ENCODE measurements at regions not wholly inside any gene's neighbourhood (a gene's known extent, or its start where the extent isn't known, plus 50 kb on each side); places are given as distances from the start of the nearest gene placed in this dataset.

DNA sequence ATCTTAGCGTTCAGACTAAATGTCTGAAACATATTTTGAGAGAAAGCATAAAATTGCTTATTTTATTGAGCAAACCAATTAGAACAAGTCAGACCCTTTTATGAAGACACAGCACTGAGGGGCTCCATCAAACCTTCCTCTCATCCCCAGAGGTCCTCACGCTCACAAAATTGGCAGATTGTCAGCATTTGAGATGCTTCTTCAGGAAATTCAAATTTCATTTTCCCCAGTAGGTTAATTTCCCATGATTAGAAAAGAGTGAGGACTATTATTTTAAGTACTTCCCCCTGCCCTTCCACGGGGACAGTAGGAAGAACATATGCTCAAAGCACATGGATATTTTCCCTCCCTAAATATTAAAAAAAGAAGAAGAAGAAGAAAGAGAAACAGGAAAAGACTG, 851.8 kb downstream of the BRD1 start:
- TF ChIP-seq, protein P1, sequence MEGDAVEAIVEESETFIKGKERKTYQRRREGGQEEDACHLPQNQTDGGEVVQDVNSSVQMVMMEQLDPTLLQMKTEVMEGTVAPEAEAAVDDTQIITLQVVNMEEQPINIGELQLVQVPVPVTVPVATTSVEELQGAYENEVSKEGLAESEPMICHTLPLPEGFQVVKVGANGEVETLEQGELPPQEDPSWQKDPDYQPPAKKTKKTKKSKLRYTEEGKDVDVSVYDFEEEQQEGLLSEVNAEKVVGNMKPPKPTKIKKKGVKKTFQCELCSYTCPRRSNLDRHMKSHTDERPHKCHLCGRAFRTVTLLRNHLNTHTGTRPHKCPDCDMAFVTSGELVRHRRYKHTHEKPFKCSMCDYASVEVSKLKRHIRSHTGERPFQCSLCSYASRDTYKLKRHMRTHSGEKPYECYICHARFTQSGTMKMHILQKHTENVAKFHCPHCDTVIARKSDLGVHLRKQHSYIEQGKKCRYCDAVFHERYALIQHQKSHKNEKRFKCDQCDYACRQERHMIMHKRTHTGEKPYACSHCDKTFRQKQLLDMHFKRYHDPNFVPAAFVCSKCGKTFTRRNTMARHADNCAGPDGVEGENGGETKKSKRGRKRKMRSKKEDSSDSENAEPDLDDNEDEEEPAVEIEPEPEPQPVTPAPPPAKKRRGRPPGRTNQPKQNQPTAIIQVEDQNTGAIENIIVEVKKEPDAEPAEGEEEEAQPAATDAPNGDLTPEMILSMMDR (IDR thresholded peaks at IDR 0.05 in 8 of 11, conservative IDR thresholded peaks at IDR 0.05 in 3 of 11): no peak
- TF ChIP-seq POLR2A (IDR thresholded peaks at IDR 0.05) (no peak), POLR2AphosphoS5 (IDR thresholded peaks at IDR 0.05) (no peak)

Data from spleen (tissue), 7 donors.